Neuronal stem cell (in vitro differentiated cells): ENCODE measurements at regions not wholly inside any gene's neighbourhood (a gene's known extent, or its start where the extent isn't known, plus 50 kb on each side); places are given as distances from the start of the nearest gene placed in this dataset.

Source experiments
- DNase-seq: peaks from one replicate; pipeline ENCODE4 v3.0.0-alpha.2; 2013; ENCODE audit warnings: low spot score
- H2AFZ ChIP-seq: one replicate; pipeline ENCODE4 v1.6.1; 2013; ENCODE audit warnings: mild to moderate bottlenecking, low read length, inconsistent platforms
- H2AK5ac ChIP-seq: 2 replicates; pipeline ENCODE4 v1.6.1; 2013; ENCODE audit warnings: low read depth, mild to moderate bottlenecking, inconsistent platforms, low read length, moderate library complexity, mixed read lengths
- H2BK120ac ChIP-seq: 2 replicates; pipeline ENCODE4 v1.6.1; 2013; ENCODE audit warnings: low read depth, mild to moderate bottlenecking, inconsistent platforms, low read length, moderate library complexity, mixed read lengths
- H2BK12ac ChIP-seq: one replicate; pipeline ENCODE4 v1.6.1; 2013; ENCODE audit warnings: low read length, inconsistent platforms
- H2BK15ac ChIP-seq: 2 replicates; pipeline ENCODE4 v1.6.1; 2013; ENCODE audit warnings: mild to moderate bottlenecking, low read length, inconsistent platforms, mixed read lengths
- H2BK5ac ChIP-seq: one replicate; pipeline ENCODE4 v1.6.1; 2013; ENCODE audit warnings: inconsistent platforms, mild to moderate bottlenecking, low read length, moderate library complexity
- H3K14ac ChIP-seq: one replicate; pipeline ENCODE4 v1.6.1; 2013; ENCODE audit warnings: low read length, inconsistent platforms
- H3K18ac ChIP-seq: 2 replicates; pipeline ENCODE4 v1.6.1; 2013; ENCODE audit warnings: low read length, inconsistent platforms
- H3K23ac ChIP-seq: 2 replicates; pipeline ENCODE4 v1.6.1; 2013; ENCODE audit warnings: low read depth, mild to moderate bottlenecking, mixed read lengths, low read length, inconsistent platforms; ENCODE audit not compliant: poor library complexity
- H3K27ac ChIP-seq: replicated peaks from 3 replicates; pipeline ENCODE4 v1.5.1; 2013; ENCODE audit warnings: low read length, inconsistent platforms
- H3K27me3 ChIP-seq, 3 experiments: 2 replicates each; pipeline ENCODE4 v1.6.1; 2013; ENCODE audit warnings: low read length in 3 of 3, mild to moderate bottlenecking in 2 of 3, inconsistent platforms in 1 of 3, low read depth in 1 of 3, mixed read lengths in 1 of 3, moderate library complexity in 1 of 3; ENCODE audit not compliant: control insufficient read depth in 3 of 3, insufficient read depth in 3 of 3
- H3K36me3 ChIP-seq, 2 donors: replicated peaks in 1 of 2; 2 replicates each; pipeline ENCODE4 v1.6.1; 2013; ENCODE audit warnings: low read length in 2 of 2; ENCODE audit not compliant: control insufficient read depth in 2 of 2, insufficient read depth in 2 of 2
- H3K4ac ChIP-seq: 2 replicates; pipeline ENCODE4 v1.6.1; 2013; ENCODE audit warnings: inconsistent platforms, mild to moderate bottlenecking, low read length, moderate library complexity
- H3K4me1 ChIP-seq, 2 donors: 1 replicate in 1 of 2; 2 replicates in 1 of 2; pipeline ENCODE4 v1.6.1; 2013; ENCODE audit warnings: low read length in 2 of 2, low read depth in 1 of 2; ENCODE audit not compliant: control insufficient read depth in 2 of 2, insufficient read depth in 1 of 2
- H3K4me2 ChIP-seq: one replicate; pipeline ENCODE4 v1.6.1; 2013; ENCODE audit warnings: mild to moderate bottlenecking, low read length, inconsistent platforms; ENCODE audit not compliant: insufficient read depth, poor library complexity, severe bottlenecking
- H3K4me3 ChIP-seq, 2 donors: 2 replicates each; pipeline ENCODE4 v1.5.1; 2013; ENCODE audit warnings: low read length in 2 of 2, mild to moderate bottlenecking in 2 of 2, inconsistent platforms in 1 of 2, moderate library complexity in 1 of 2
- H3K79me1 ChIP-seq: one replicate; pipeline ENCODE4 v1.6.1; 2013; ENCODE audit warnings: low read depth, mild to moderate bottlenecking, inconsistent platforms, low read length, moderate library complexity
- H3K9ac ChIP-seq: one replicate; pipeline ENCODE4 v1.6.1; 2013; ENCODE audit warnings: mild to moderate bottlenecking, low read depth, low read length, inconsistent platforms; ENCODE audit not compliant: poor library complexity
- H3K9me3 ChIP-seq, 2 donors: replicated peaks in 1 of 2; 2 replicates each; pipeline versions ENCODE3 to v1.6.1; 2013; ENCODE audit warnings: low read length in 2 of 2, mild to moderate bottlenecking in 2 of 2, inconsistent platforms in 1 of 2, low read depth in 1 of 2, mixed read lengths in 1 of 2, moderate library complexity in 1 of 2; ENCODE audit not compliant: control insufficient read depth in 2 of 2, insufficient read depth in 1 of 2
- H4K8ac ChIP-seq: one replicate; pipeline ENCODE4 v1.6.1; 2013; ENCODE audit warnings: low read depth, mild to moderate bottlenecking, inconsistent platforms, low read length, moderate library complexity
- H4K91ac ChIP-seq: one replicate; pipeline ENCODE4 v1.6.1; 2013; ENCODE audit warnings: low read length, low read depth, mild to moderate bottlenecking, inconsistent platforms; ENCODE audit not compliant: poor library complexity
- WGBS, 2 donors: extraction: QIAGEN DNeasy Blood & Tissue Kit; methylation state at CpG; one replicate each; pipeline ENCODE4 v1.1.7; 2013; ENCODE audit warnings: missing lambda C conversion rate in 2 of 2, mixed read lengths in 1 of 2; ENCODE audit not compliant: insufficient read length in 2 of 2, insufficient replicate concordance in 1 of 2; ENCODE audit errors: extremely low coverage in 2 of 2; 5-methylcytosine and 5-hydroxymethylcytosine counted together

- H3K9ac ChIP-seq, result no peak overlapping the region
- no peaks in the 10 kb centered on the region for H3K27me3 ChIP-seq
- no peak overlapping the region for H3K27ac ChIP-seq
- no peak for DNase-seq
- H2AFZ ChIP-seq, result no peak overlapping the region
- no peak overlapping the region for H2BK5ac ChIP-seq
- no peak overlapping the region for H3K4me2 ChIP-seq
- no peak overlapping the region for H2BK15ac ChIP-seq
- H3K79me1 ChIP-seq, result no peaks in the 10 kb centered on the region
- no peak overlapping the region for H2BK12ac ChIP-seq
- H3K14ac ChIP-seq, result no peak overlapping the region
- H3K9me3 ChIP-seq, result no peaks in the 10 kb centered on the region
- H2BK120ac ChIP-seq, result no peak overlapping the region
- H3K4ac ChIP-seq, result no peak overlapping the region
- no peak overlapping the region for H3K18ac ChIP-seq
- H2AK5ac ChIP-seq, result no peak overlapping the region
- H3K36me3 ChIP-seq, result no peaks in the 10 kb centered on the region
- H4K8ac ChIP-seq, result no peak overlapping the region
- H3K23ac ChIP-seq, result no peak overlapping the region
- H3K4me3 ChIP-seq, result no peak overlapping the region
- no peak overlapping the region for H4K91ac ChIP-seq
- no peaks in the 10 kb centered on the region for H3K4me1 ChIP-seq
- no CpG with 5 or more reads among the region's 4 CpGs for whole genome bisulfite sequencing, 2 donors
Observed at GRCh38 chr6:105692613-105693215, 289.8 kb upstream of the PREP start.

GRCh38 chr6:105691971-105692370, 289.1 kb upstream of the PREP start:
- H3K79me1 ChIP-seq, result no peaks in the 10 kb centered on the region
- H3K14ac ChIP-seq, result no peak overlapping the region
- no peak overlapping the region for H3K4ac ChIP-seq
- no peak overlapping the region for H2BK12ac ChIP-seq
- H2BK5ac ChIP-seq, result no peak overlapping the region
- H2AFZ ChIP-seq, result no peak overlapping the region
- no peak overlapping the region for H3K27ac ChIP-seq
- no peaks in the 10 kb centered on the region for H3K36me3 ChIP-seq
- no peak overlapping the region for H3K9ac ChIP-seq
- no peaks in the 10 kb centered on the region for H3K27me3 ChIP-seq
- H3K18ac ChIP-seq, result no peak overlapping the region
- H3K23ac ChIP-seq, result no peak overlapping the region
- H2AK5ac ChIP-seq, result no peak overlapping the region
- H2BK120ac ChIP-seq, result no peak overlapping the region
- no CpG with 5 or more reads among the region's 2 CpGs for WGBS, 2 donors
- no peaks in the 10 kb centered on the region for H3K4me1 ChIP-seq
- H3K4me2 ChIP-seq, result no peak overlapping the region
- DNase-seq, result no peak
- no peak overlapping the region for H4K91ac ChIP-seq
- H2BK15ac ChIP-seq, result no peak overlapping the region
- no peak overlapping the region for H3K4me3 ChIP-seq
- H3K9me3 ChIP-seq, result peaks cover 0 to 3% of the 10 kb centered on the region in 2 donors
- H4K8ac ChIP-seq, result no peak overlapping the region

DNA sequence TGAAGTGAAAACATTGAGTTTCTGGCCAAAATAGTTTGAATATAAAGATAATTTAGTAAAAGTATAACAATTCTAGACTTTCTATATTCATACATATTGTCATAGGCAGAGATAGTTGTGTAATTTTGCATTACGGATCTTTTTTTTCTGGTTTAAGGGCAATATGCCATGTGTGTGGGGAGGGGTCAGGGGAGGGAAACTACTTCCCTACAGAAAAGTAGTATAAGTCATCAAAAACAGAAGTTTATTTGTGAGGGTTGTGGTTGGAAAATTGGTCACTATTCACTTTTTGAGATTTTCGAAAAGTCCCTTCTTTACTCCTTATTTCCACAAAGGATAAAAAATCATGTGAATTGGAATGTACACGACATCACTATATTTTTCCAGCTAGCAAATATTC, 288.2 kb upstream of the PREP start:
- H3K4ac ChIP-seq, result no peak overlapping the region
- no peak for DNase-seq

GRCh38 chr6:105688573-105688972, 285.7 kb upstream of the PREP start:
- H3K18ac ChIP-seq, result no peak overlapping the region
- no peak overlapping the region for H2BK5ac ChIP-seq
- H2BK12ac ChIP-seq, result no peak overlapping the region
- no peak overlapping the region for H4K8ac ChIP-seq
- H3K9ac ChIP-seq, result no peak overlapping the region
- H2AK5ac ChIP-seq, result no peak overlapping the region
- no peak overlapping the region for H2BK15ac ChIP-seq
- no peaks in the 10 kb centered on the region for H3K4me1 ChIP-seq
- no CpG with 5 or more reads among the region's 1 CpG for WGBS, 2 donors
- no peak overlapping the region for H3K23ac ChIP-seq
- no peaks in the 10 kb centered on the region for H3K36me3 ChIP-seq
- H3K4ac ChIP-seq, result no peak overlapping the region
- peaks cover 0 to 3% of the 10 kb centered on the region in 2 donors for H3K9me3 ChIP-seq
- no peak overlapping the region for H3K4me2 ChIP-seq
- no peak overlapping the region for H4K91ac ChIP-seq
- no peak overlapping the region for H3K4me3 ChIP-seq
- H2AFZ ChIP-seq, result no peak overlapping the region
- no peak for DNase-seq
- no peaks in the 10 kb centered on the region for H3K79me1 ChIP-seq
- no peak overlapping the region for H3K14ac ChIP-seq
- no peak overlapping the region for H2BK120ac ChIP-seq
- H3K27me3 ChIP-seq, result no peaks in the 10 kb centered on the region
- H3K27ac ChIP-seq, result no peak overlapping the region

More for the DNA sequence above, 288.2 kb upstream of the PREP start:
- Histone ChIP-seq H2BK120ac (no peak overlapping the region), H3K36me3 (no peaks in the 10 kb centered on the region), H3K18ac (no peak overlapping the region), H4K91ac (no peak overlapping the region), H3K9me3 (peaks cover 0 to 3% of the 10 kb centered on the region in 2 donors), H3K4me2 (no peak overlapping the region), H2AK5ac (no peak overlapping the region), H4K8ac (no peak overlapping the region), H2BK12ac (no peak overlapping the region), H3K79me1 (no peaks in the 10 kb centered on the region), H2AFZ (no peak overlapping the region), H3K14ac (no peak overlapping the region), H3K27ac (no peak overlapping the region), H3K4me1 (no peaks in the 10 kb centered on the region), H3K4me3 (no peak overlapping the region), H3K27me3 (no peaks in the 10 kb centered on the region), H2BK5ac (no peak overlapping the region), H2BK15ac (no peak overlapping the region), H3K9ac (no peak overlapping the region), H3K23ac (no peak overlapping the region)
- no CpG with 5 or more reads among the region's 3 CpGs for WGBS, 2 donors
